Gastroesophageal sphincter (tissue), 3 donors: ENCODE measurements at regions not wholly inside any gene's neighbourhood (a gene's known extent, or its start where the extent isn't known, plus 50 kb on each side); places are given as distances from the start of the nearest gene placed in this dataset.

Experiments used
- CTCF ChIP-seq, 4 experiments: fragments of 200-600 bp in 2 of 4; fragments of 450-650 bp in 2 of 4; sonication (generic) in 1 of 4; IDR thresholded peaks; one replicate each; pipeline ENCODE4 v1.5.1; 2017 to 2019; ENCODE audit warnings: antibody characterized with exemption in 4 of 4, mild to moderate bottlenecking in 2 of 4, moderate library complexity in 2 of 4
- POLR2A ChIP-seq, 2 donors: fragments of 450-650 bp; IDR thresholded peaks; one replicate each; pipeline ENCODE4 v1.6.1; 2017; ENCODE audit warnings: antibody characterized with exemption in 2 of 2, mild to moderate bottlenecking in 2 of 2, moderate library complexity in 1 of 2
- POLR2AphosphoS5 ChIP-seq: sonication (generic); formaldehyde crosslinking; IDR thresholded peaks from one replicate; pipeline ENCODE4 v1.6.1; 2017; ENCODE audit warnings: antibody characterized with exemption

GRCh38 chr2:83961512-83961911 lies 497.6 kb downstream of the SUCLG1 start:
- TF ChIP-seq CTCF (IDR thresholded peaks at IDR 0.05), result no peak
- TF ChIP-seq POLR2A (IDR thresholded peaks at IDR 0.05), result no peak
- TF ChIP-seq POLR2AphosphoS5, result no peak
